ENCODE measurements at regions not wholly inside any gene's neighbourhood (a gene's known extent, or its start where the extent isn't known, plus 50 kb on each side); places are given as distances from the start of the nearest gene placed in this dataset.
"Not testable (repeated sequence)": the region's sequence is repeated elsewhere in the genome, so short reads cannot be mapped to it uniquely, and the experiment has no call there.

- Histone ChIP-seq H3K4me2 (ENCODE audit: low read length) (no peak overlapping the region), H3K9me3 (ENCODE audit: control insufficient read depth, low read length) (no peaks in the 10 kb centered on the region), H3K36me3 (ENCODE audit: control insufficient read depth, insufficient read depth, low read length) (no peaks in the 10 kb centered on the region), H3K4me3 (ENCODE audit: low read depth, low read length) (no peak overlapping the region), H3K4me1 (no peaks in the 10 kb centered on the region), H3K9ac (no peak overlapping the region), H3K27ac (no peak overlapping the region), H3K27me3 (ENCODE audit: control insufficient read depth, insufficient read depth, low read length) (no peaks in the 10 kb centered on the region), H2AFZ (no peak overlapping the region), H3K79me2 (no peaks in the 10 kb centered on the region)
- TF ChIP-seq CTCF (IDR thresholded peaks at IDR 0.05) = no peak
Observed at GRCh38 chr7:146027243-146027642, 89.4 kb upstream of the CNTNAP2 start.

- no peak overlapping the region for H3K27ac ChIP-seq
- no peak overlapping the region for H3K9ac ChIP-seq
- no peaks in the 10 kb centered on the region for H3K9me3 ChIP-seq (ENCODE audit: control insufficient read depth, low read length)
- no peaks in the 10 kb centered on the region for H3K79me2 ChIP-seq
- H3K4me2 ChIP-seq (ENCODE audit: low read length) = no peak overlapping the region
- TF ChIP-seq CTCF (IDR thresholded peaks at IDR 0.05) = no peak
- H3K27me3 ChIP-seq (ENCODE audit: control insufficient read depth, insufficient read depth, low read length) = no peaks in the 10 kb centered on the region
- no peak overlapping the region for H2AFZ ChIP-seq
- H3K4me3 ChIP-seq (ENCODE audit: low read depth, low read length) = no peak overlapping the region
- no peaks in the 10 kb centered on the region for H3K4me1 ChIP-seq
- no peaks in the 10 kb centered on the region for H3K36me3 ChIP-seq (ENCODE audit: control insufficient read depth, insufficient read depth, low read length)
Observed at GRCh38 chr7:146022776-146023175, 93.8 kb upstream of the CNTNAP2 start.

GRCh38 chr7:146019041-146020004 lies 97.3 kb upstream of the CNTNAP2 start:
- not testable (repeated sequence) for H3K9ac ChIP-seq; H3K9me3 ChIP-seq (ENCODE audit: control insufficient read depth, low read length); H2AFZ ChIP-seq; H3K27me3 ChIP-seq (ENCODE audit: control insufficient read depth, insufficient read depth, low read length); H3K4me3 ChIP-seq (ENCODE audit: low read depth, low read length); H3K36me3 ChIP-seq (ENCODE audit: control insufficient read depth, insufficient read depth, low read length); H3K27ac ChIP-seq; H3K4me2 ChIP-seq (ENCODE audit: low read length); H3K4me1 ChIP-seq; H3K79me2 ChIP-seq

- H3K9me3 ChIP-seq (ENCODE audit: control insufficient read depth, low read length); H3K9ac ChIP-seq; H3K4me3 ChIP-seq (ENCODE audit: low read depth, low read length); H3K36me3 ChIP-seq (ENCODE audit: control insufficient read depth, insufficient read depth, low read length); H3K79me2 ChIP-seq; H2AFZ ChIP-seq; H3K27ac ChIP-seq; H3K4me1 ChIP-seq; H3K27me3 ChIP-seq (ENCODE audit: control insufficient read depth, insufficient read depth, low read length); H3K4me2 ChIP-seq (ENCODE audit: low read length): not testable (repeated sequence)
Observed at GRCh38 chr7:146017366-146017765, 99.2 kb upstream of the CNTNAP2 start.

- not testable (repeated sequence) for H3K9me3 ChIP-seq (ENCODE audit: control insufficient read depth, low read length); H3K4me1 ChIP-seq; H3K4me3 ChIP-seq (ENCODE audit: low read depth, low read length); H3K27ac ChIP-seq; H3K36me3 ChIP-seq (ENCODE audit: control insufficient read depth, insufficient read depth, low read length); H3K9ac ChIP-seq; H3K79me2 ChIP-seq; H2AFZ ChIP-seq; H3K27me3 ChIP-seq (ENCODE audit: control insufficient read depth, insufficient read depth, low read length); H3K4me2 ChIP-seq (ENCODE audit: low read length)
Observed at GRCh38 chr7:146014154-146014553, 102.4 kb upstream of the CNTNAP2 start.

GRCh38 chr7:146008293-146008692 lies 108.3 kb upstream of the CNTNAP2 start:
- no peak overlapping the region for H3K9ac ChIP-seq
- H3K4me1 ChIP-seq = no peaks in the 10 kb centered on the region
- H3K79me2 ChIP-seq = no peaks in the 10 kb centered on the region
- H3K36me3 ChIP-seq (ENCODE audit: control insufficient read depth, insufficient read depth, low read length) = no peaks in the 10 kb centered on the region
- no peak overlapping the region for H2AFZ ChIP-seq
- no peak for TF ChIP-seq CTCF (IDR thresholded peaks at IDR 0.05)
- H3K27me3 ChIP-seq (ENCODE audit: control insufficient read depth, insufficient read depth, low read length) = no peaks in the 10 kb centered on the region
- no peak overlapping the region for H3K27ac ChIP-seq
- H3K9me3 ChIP-seq (ENCODE audit: control insufficient read depth, low read length) = no peaks in the 10 kb centered on the region
- no peak overlapping the region for H3K4me2 ChIP-seq (ENCODE audit: low read length)
- H3K4me3 ChIP-seq (ENCODE audit: low read depth, low read length) = no peak overlapping the region

All from parathyroid adenoma (tissue), 2 donors.